WTC11 (cell line): ENCODE measurements at regions not wholly inside any gene's neighbourhood (a gene's known extent, or its start where the extent isn't known, plus 50 kb on each side); places are given as distances from the start of the nearest gene placed in this dataset.
"Not testable (repeated sequence)": the region's sequence is repeated elsewhere in the genome, so short reads cannot be mapped to it uniquely, and the experiment has no call there.

Source experiments
- ATAC-seq: fragments of 200-7000 bp; cut with Tn5 transposase; 2 replicates; pipeline ENCODE4 v1.10.0; 2021; ENCODE audit warnings: mild to moderate bottlenecking, moderate library complexity
- CTCF ChIA-PET: fragments of 300-600 bp; sonication (Branson Sonifier 250); formaldehyde crosslinking; loops from one replicate; lab custom pipeline; 2021; ENCODE audit warnings: antibody characterized with exemption; lab: Charles Lee
- POLR2A ChIA-PET: fragments of 350-600 bp; sonication (Branson Sonifier 250); formaldehyde crosslinking; loops from one replicate; lab custom pipeline; 2021; ENCODE audit warnings: antibody characterized with exemption; lab: Charles Lee
- DNase-seq: peaks from one replicate; pipeline ENCODE4 v3.0.0; 2021; ENCODE audit warnings: low spot score
- H3K27ac Mint-ChIP-seq: 2 replicates; pipeline ENCODE4 v1.8.0; 2021; ENCODE audit warnings: mixed read lengths
- H3K27me3 Mint-ChIP-seq: 2 replicates; pipeline ENCODE4 v1.8.0; 2021; ENCODE audit warnings: low read depth, mild to moderate bottlenecking, moderate library complexity, mixed read lengths
- H3K36me3 Mint-ChIP-seq: 2 replicates; pipeline ENCODE4 v1.8.0; 2021; ENCODE audit warnings: mixed read lengths
- H3K4me1 Mint-ChIP-seq: 2 replicates; pipeline ENCODE4 v1.8.0; 2022; ENCODE audit warnings: mixed read lengths
- H3K4me3 Mint-ChIP-seq: 2 replicates; pipeline ENCODE4 v1.8.0; 2021; ENCODE audit warnings: mild to moderate bottlenecking, moderate library complexity, mixed read lengths
- H3K9me3 Mint-ChIP-seq: 2 replicates; pipeline ENCODE4 v1.8.0; 2021; ENCODE audit warnings: mixed read lengths
- CREB1 ChIP-seq: sonication (generic); formaldehyde crosslinking; IDR thresholded peaks from 2 replicates; pipeline ENCODE4 v1.8.0; 2023; ENCODE audit warnings: mild to moderate bottlenecking, missing genetic modification reagents
- ELF4 ChIP-seq: sonication (generic); formaldehyde crosslinking; IDR thresholded peaks from 2 replicates; pipeline ENCODE4 v1.8.1; 2022; ENCODE audit warnings: low read depth, mild to moderate bottlenecking, moderate library complexity, missing genetic modification reagents
- ESRRA ChIP-seq: sonication (generic); formaldehyde crosslinking; IDR thresholded peaks from 2 replicates; pipeline ENCODE4 v1.8.1; 2022; ENCODE audit warnings: mild to moderate bottlenecking, missing genetic modification reagents, borderline replicate concordance
- GABPB1 ChIP-seq: sonication (generic); formaldehyde crosslinking; IDR thresholded peaks from 2 replicates; pipeline ENCODE4 v1.8.1; 2023; ENCODE audit warnings: mild to moderate bottlenecking, missing genetic modification reagents
- IRF2 ChIP-seq: sonication (generic); formaldehyde crosslinking; IDR thresholded peaks from 2 replicates; pipeline ENCODE4 v1.8.0; 2022; ENCODE audit warnings: low read depth, missing genetic modification reagents, borderline replicate concordance
- MXD4 ChIP-seq: fragments of 250-450 bp; sonication (Bioruptor Pico); IDR thresholded peaks from 2 replicates; pipeline ENCODE4 v1.8.0; 2021; ENCODE audit warnings: mild to moderate bottlenecking, moderate library complexity, borderline replicate concordance
- PRRX2 ChIP-seq: fragments of 250-450 bp; sonication (Bioruptor Pico); IDR thresholded peaks from 2 replicates; pipeline ENCODE4 v1.8.0; 2021; ENCODE audit warnings: mild to moderate bottlenecking
- ZNF138 ChIP-seq: sonication (generic); formaldehyde crosslinking; conservative IDR thresholded peaks from 2 replicates; pipeline ENCODE4 v1.8.1; 2022; ENCODE audit warnings: mild to moderate bottlenecking, moderate library complexity, missing genetic modification reagents
- ZNF396 ChIP-seq: fragments of 250-450 bp; sonication (Bioruptor Pico); IDR thresholded peaks from 2 replicates; pipeline ENCODE4 v1.8.0; 2021; ENCODE audit warnings: mild to moderate bottlenecking, moderate library complexity, borderline replicate concordance
- ZNF423 ChIP-seq: fragments of 250-450 bp; sonication (Bioruptor Pico); IDR thresholded peaks from 2 replicates; pipeline ENCODE4 v2.1.2; 2022; ENCODE audit warnings: mild to moderate bottlenecking, moderate library complexity
- TF ChIP-seq, protein P1 (sequence below): sonication (generic); formaldehyde crosslinking; conservative IDR thresholded peaks from 2 replicates; pipeline ENCODE4 v1.8.1; 2023; ENCODE audit warnings: mild to moderate bottlenecking, low read depth, missing genetic modification reagents, moderate library complexity
- TF ChIP-seq, protein P2 (sequence below): sonication (generic); formaldehyde crosslinking; IDR thresholded peaks from 2 replicates; pipeline ENCODE4 v1.8.0; 2022; ENCODE audit warnings: mild to moderate bottlenecking, missing genetic modification reagents
- TF ChIP-seq, protein P3 (sequence below): fragments of 250-450 bp; sonication (Bioruptor Pico); IDR thresholded peaks from 2 replicates; pipeline ENCODE4 v2.1.2; 2022; ENCODE audit warnings: mild to moderate bottlenecking, moderate library complexity
- TF ChIP-seq, protein P4 (sequence below): sonication (generic); formaldehyde crosslinking; IDR thresholded peaks from 2 replicates; pipeline ENCODE4 v1.8.1; 2023; ENCODE audit warnings: mild to moderate bottlenecking, missing genetic modification reagents
- TF ChIP-seq, protein P5 (sequence below): sonication (generic); formaldehyde crosslinking; IDR thresholded peaks from 2 replicates; pipeline ENCODE4 v1.8.1; 2023; ENCODE audit warnings: mild to moderate bottlenecking, missing genetic modification reagents, moderate library complexity

DNA sequence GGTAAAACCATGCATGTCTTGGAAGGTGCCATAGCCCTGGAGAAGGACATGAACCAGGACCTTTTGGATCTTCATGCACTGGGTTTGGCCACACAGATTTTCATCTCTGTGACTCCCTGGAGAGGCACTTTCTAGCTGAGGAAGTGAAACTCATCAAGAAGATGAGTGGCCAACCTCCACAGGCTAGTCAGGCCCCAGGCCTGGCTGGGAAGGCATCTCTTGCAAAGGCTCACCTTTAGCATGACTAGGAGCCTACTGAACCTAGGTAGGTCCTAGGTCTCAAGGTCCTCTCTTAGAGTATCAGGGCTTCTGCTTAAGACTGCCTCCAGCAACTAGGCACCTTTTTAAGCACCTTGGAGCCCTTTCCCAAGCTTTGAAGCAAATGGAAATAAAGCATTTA lies 1448.7 kb upstream of the ACO1 start (continued):
- TF ChIP-seq, protein P1, sequence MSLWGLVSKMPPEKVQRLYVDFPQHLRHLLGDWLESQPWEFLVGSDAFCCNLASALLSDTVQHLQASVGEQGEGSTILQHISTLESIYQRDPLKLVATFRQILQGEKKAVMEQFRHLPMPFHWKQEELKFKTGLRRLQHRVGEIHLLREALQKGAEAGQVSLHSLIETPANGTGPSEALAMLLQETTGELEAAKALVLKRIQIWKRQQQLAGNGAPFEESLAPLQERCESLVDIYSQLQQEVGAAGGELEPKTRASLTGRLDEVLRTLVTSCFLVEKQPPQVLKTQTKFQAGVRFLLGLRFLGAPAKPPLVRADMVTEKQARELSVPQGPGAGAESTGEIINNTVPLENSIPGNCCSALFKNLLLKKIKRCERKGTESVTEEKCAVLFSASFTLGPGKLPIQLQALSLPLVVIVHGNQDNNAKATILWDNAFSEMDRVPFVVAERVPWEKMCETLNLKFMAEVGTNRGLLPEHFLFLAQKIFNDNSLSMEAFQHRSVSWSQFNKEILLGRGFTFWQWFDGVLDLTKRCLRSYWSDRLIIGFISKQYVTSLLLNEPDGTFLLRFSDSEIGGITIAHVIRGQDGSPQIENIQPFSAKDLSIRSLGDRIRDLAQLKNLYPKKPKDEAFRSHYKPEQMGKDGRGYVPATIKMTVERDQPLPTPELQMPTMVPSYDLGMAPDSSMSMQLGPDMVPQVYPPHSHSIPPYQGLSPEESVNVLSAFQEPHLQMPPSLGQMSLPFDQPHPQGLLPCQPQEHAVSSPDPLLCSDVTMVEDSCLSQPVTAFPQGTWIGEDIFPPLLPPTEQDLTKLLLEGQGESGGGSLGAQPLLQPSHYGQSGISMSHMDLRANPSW (CRISPR knock-in tag) = no peak
- TF ChIP-seq, protein P2, sequence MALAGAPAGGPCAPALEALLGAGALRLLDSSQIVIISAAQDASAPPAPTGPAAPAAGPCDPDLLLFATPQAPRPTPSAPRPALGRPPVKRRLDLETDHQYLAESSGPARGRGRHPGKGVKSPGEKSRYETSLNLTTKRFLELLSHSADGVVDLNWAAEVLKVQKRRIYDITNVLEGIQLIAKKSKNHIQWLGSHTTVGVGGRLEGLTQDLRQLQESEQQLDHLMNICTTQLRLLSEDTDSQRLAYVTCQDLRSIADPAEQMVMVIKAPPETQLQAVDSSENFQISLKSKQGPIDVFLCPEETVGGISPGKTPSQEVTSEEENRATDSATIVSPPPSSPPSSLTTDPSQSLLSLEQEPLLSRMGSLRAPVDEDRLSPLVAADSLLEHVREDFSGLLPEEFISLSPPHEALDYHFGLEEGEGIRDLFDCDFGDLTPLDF (CRISPR knock-in tag) = no peak
- no peak for TF ChIP-seq CREB1 (CRISPR knock-in tag)
- no peak for TF ChIP-seq IRF2 (CRISPR knock-in tag)
- TF ChIP-seq, protein P3, sequence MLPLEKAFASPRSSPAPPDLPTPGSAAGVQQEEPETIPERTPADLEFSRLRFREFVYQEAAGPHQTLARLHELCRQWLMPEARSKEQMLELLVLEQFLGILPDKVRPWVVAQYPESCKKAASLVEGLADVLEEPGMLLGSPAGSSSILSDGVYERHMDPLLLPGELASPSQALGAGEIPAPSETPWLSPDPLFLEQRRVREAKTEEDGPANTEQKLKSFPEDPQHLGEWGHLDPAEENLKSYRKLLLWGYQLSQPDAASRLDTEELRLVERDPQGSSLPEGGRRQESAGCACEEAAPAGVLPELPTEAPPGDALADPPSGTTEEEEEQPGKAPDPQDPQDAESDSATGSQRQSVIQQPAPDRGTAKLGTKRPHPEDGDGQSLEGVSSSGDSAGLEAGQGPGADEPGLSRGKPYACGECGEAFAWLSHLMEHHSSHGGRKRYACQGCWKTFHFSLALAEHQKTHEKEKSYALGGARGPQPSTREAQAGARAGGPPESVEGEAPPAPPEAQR (CRISPR knock-in tag) = no peak
- TF ChIP-seq PRRX2 (CRISPR knock-in tag) = no peak

DNA sequence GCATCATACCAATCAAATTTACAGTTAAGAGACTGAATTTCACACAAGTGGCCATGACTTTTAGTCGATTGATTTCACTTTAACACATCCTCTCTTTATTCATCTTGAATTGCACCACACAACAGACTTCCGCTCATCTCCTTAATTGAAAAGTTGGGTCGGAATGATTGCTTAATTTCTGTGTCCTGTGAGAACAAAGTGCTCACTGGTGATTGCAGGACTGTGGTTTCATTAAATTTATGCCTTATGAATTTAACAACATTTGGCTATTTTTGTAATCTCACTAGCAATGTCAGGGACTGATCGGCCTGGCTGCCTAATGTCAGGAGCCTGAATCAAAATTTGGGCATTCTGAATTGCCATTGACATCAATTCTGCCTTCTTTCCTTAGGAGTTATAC lies 1447.3 kb upstream of the ACO1 start:
- no peak for ATAC-seq
- TF ChIP-seq MXD4 (CRISPR knock-in tag) = no peak
- TF ChIP-seq, protein P4, sequence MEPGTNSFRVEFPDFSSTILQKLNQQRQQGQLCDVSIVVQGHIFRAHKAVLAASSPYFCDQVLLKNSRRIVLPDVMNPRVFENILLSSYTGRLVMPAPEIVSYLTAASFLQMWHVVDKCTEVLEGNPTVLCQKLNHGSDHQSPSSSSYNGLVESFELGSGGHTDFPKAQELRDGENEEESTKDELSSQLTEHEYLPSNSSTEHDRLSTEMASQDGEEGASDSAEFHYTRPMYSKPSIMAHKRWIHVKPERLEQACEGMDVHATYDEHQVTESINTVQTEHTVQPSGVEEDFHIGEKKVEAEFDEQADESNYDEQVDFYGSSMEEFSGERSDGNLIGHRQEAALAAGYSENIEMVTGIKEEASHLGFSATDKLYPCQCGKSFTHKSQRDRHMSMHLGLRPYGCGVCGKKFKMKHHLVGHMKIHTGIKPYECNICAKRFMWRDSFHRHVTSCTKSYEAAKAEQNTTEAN (CRISPR knock-in tag) = no peak
- TF ChIP-seq, all 79 proteins: peak for 0

DNA sequence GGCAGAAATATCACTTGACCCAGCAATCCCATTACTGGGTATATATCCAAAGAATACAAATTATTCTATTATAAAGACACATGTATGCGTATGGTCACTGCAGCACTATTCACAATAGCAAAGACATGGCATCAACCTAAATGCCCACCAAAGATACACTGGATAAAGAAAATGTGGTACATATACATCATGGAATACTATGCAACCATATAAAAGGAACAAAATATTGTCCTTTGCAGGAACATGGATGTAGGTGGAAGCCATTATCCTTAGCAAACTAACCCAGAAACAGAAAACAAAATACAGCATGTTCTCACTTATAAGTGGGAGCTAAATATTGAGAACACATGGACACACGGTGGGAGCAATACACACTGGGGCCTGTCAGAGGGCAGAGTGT lies 1441.6 kb upstream of the ACO1 start:
- DNase-seq, POLR2A ChIA-PET, ATAC-seq: not testable (repeated sequence)

More for the DNA sequence above, 1447.3 kb upstream of the ACO1 start:
- H3K4me3 Mint-ChIP-seq = no peak overlapping the region
- peaks cover under 1% of the 10 kb centered on the region; the same call in 1 of the 2 replicates for H3K9me3 Mint-ChIP-seq
- H3K4me1 Mint-ChIP-seq = no peaks in the 10 kb centered on the region
- no peaks in the 10 kb centered on the region for H3K27me3 Mint-ChIP-seq
- H3K36me3 Mint-ChIP-seq = no peaks in the 10 kb centered on the region
- H3K27ac Mint-ChIP-seq = no peak overlapping the region
- no peak for DNase-seq
- POLR2A ChIA-PET = no interaction called here
- CTCF ChIA-PET = no interaction called here

DNA sequence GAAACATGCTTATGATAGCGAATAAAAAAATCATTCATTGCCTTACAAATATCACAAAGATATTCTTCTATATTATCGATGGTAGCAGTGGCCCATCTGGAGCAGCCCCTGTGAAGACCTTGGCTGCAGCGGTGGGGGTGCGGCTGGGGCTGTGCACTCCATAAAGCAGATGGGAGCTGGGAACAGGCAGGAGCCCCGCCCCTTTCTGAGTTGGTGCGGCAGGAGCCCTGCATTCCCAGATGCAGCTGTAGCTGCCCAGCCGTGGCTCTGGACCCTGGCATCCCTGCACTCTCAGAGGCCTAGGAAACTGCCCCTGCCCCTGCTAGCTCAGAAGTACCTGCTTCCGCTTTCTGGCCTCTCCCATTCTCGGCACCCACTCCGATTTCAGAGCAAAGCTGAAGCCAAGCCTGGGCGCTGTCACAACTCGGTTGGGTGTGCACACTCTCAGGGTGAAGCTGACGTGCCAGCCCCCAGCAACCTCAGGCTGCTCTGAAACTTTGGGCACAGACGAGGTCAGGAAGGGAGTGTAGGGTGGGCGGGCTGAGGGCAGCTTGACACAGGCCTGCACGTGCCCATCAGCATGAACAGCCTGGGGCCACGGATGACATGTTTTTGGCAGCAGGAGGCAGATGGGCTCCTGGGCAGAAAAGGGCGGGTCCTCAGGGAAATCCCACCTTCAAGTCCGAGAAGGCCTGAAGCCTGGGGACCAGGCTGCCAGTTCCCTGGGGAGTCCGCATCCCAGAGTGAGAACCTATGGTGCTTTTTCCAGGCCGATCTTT lies 1440.8 kb upstream of the ACO1 start:
- no peak overlapping the region for H3K27ac Mint-ChIP-seq
- H3K4me3 Mint-ChIP-seq = no peak overlapping the region
- H3K36me3 Mint-ChIP-seq = peaks cover 3% of the 10 kb centered on the region
- POLR2A ChIA-PET = no interaction called here
- ATAC-seq (no peak), DNase-seq (no peak)
- CTCF ChIA-PET = no interaction called here
- no peaks in the 10 kb centered on the region for H3K4me1 Mint-ChIP-seq
- no peaks in the 10 kb centered on the region for H3K27me3 Mint-ChIP-seq
- peaks cover 25% of the 10 kb centered on the region for H3K9me3 Mint-ChIP-seq
- TF ChIP-seq, protein P2 (CRISPR knock-in tag) = no peak
- TF ChIP-seq ZNF138 (CRISPR knock-in tag) (no peak), GABPB1 (CRISPR knock-in tag) (no peak), ESRRA (CRISPR knock-in tag) (no peak), ZNF423 (CRISPR knock-in tag) (no peak), MXD4 (CRISPR knock-in tag) (no peak), ELF4 (CRISPR knock-in tag) (no peak), ZNF396 (CRISPR knock-in tag) (no peak)
- TF ChIP-seq, protein P1 (CRISPR knock-in tag) = no peak
- TF ChIP-seq, protein P5, sequence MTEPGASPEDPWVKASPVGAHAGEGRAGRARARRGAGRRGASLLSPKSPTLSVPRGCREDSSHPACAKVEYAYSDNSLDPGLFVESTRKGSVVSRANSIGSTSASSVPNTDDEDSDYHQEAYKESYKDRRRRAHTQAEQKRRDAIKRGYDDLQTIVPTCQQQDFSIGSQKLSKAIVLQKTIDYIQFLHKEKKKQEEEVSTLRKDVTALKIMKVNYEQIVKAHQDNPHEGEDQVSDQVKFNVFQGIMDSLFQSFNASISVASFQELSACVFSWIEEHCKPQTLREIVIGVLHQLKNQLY (CRISPR knock-in tag) = no peak

More for the DNA sequence above, 1441.6 kb upstream of the ACO1 start:
- H3K36me3 Mint-ChIP-seq, H3K4me1 Mint-ChIP-seq, H3K27ac Mint-ChIP-seq, CTCF ChIA-PET, H3K4me3 Mint-ChIP-seq, H3K27me3 Mint-ChIP-seq: not testable (repeated sequence)
- H3K9me3 Mint-ChIP-seq = peaks cover 25% of the 10 kb centered on the region
